Activated CD8-positive, alpha-beta T cell treated with anti-CD3 and anti-CD28 coated beads, Interleukin-2, amount 10 ng/mL, durations not matched to agents 7 days and 5 days (primary cell): ENCODE measurements at regions not wholly inside any gene's neighbourhood (a gene's known extent, or its start where the extent isn't known, plus 50 kb on each side); places are given as distances from the start of the nearest gene placed in this dataset.
"Not testable (repeated sequence)": the region's sequence is repeated elsewhere in the genome, so short reads cannot be mapped to it uniquely, and the experiment has no call there.

Experiments
- ATAC-seq: fragments of 150-1000 bp; cut with Tn5 transposase; one replicate; pipeline ENCODE4 v1.10.0; 2021; ENCODE audit warnings: moderate library complexity
- CTCF ChIA-PET: fragments of 350-600 bp; sonication (Branson Sonifier 250); formaldehyde crosslinking; loops from one replicate; lab custom pipeline; 2021; ENCODE audit warnings: antibody characterized with exemption; lab: Charles Lee
- POLR2A ChIA-PET: fragments of 350-600 bp; sonication (Branson Sonifier 250); formaldehyde crosslinking; loops from one replicate; lab custom pipeline; 2021; ENCODE audit warnings: antibody characterized with exemption; lab: Charles Lee
- DNase-seq: peaks from one replicate; pipeline ENCODE4 v3.0.0-alpha.2; 2020
- H3K27ac Mint-ChIP-seq: one replicate; pipeline ENCODE4 v1.8.0; 2021; ENCODE audit warnings: mild to moderate bottlenecking, mixed read lengths
- H3K27me3 Mint-ChIP-seq: one replicate; pipeline ENCODE4 v1.8.0; 2021; ENCODE audit warnings: low read depth, mixed read lengths
- H3K36me3 Mint-ChIP-seq: one replicate; pipeline ENCODE4 v1.8.0; 2021; ENCODE audit warnings: low read depth, mixed read lengths
- H3K4me1 Mint-ChIP-seq: one replicate; pipeline ENCODE4 v1.8.0; 2021; ENCODE audit warnings: low read depth, mixed read lengths
- H3K4me3 Mint-ChIP-seq: one replicate; pipeline ENCODE4 v1.8.0; 2021; ENCODE audit warnings: mild to moderate bottlenecking, mixed read lengths
- H3K9me3 Mint-ChIP-seq: one replicate; pipeline ENCODE4 v1.8.0; 2022; ENCODE audit warnings: mixed read lengths; ENCODE audit not compliant: insufficient read depth

DNA sequence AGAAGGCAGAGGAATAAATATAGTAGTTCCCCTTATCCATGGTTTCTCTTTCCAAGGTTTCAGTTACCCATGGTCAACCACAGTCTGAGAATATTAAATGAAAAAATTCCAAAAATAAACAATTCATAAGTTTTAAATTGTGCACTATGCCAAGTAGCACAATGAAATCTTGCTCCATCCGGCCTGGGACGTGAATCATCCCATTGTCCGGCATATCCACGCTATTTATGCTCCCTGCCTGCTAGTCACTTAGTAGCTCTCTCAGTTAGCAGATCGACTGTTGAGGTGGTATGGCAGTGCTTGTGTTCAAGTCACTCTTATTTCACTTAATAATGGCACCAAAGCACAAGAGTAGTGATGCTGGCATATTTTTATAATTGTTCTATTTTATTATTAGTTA is 58.6 kb upstream of the ARHGAP29 start:
- no peak overlapping the region for H3K27ac Mint-ChIP-seq
- H3K9me3 Mint-ChIP-seq, result no peaks in the 10 kb centered on the region
- no peaks in the 10 kb centered on the region for H3K36me3 Mint-ChIP-seq
- no peaks in the 10 kb centered on the region for H3K4me1 Mint-ChIP-seq
- no peak for DNase-seq
- no peak for ATAC-seq
- H3K27me3 Mint-ChIP-seq, result peaks cover 6% of the 10 kb centered on the region
- ChIA-PET POLR2A (no interaction called here), CTCF (no interaction called here)
- H3K4me3 Mint-ChIP-seq, result no peak overlapping the region

DNA sequence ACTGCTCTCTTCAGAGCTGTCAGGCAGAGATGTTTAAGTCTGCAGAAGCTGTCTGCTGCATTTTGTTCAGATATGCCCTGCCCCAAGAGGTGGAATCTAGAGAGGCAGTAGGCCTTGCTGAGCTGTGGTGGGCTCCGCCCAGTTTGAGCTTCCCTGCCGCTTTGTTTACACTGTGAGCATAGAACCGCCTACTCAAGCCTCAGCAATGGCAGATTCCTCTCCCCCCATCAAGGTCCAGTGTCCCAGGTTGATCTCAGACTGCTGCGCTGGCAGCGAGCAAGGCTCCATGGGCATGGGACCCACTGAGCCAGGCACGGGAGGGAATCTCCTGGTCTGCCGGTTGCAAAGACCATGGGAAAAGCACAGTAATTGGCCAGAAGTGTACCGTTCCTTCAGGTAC is 55.6 kb upstream of the ARHGAP29 start:
- H3K4me1 Mint-ChIP-seq, POLR2A ChIA-PET, CTCF ChIA-PET, H3K36me3 Mint-ChIP-seq, DNase-seq, H3K9me3 Mint-ChIP-seq, ATAC-seq, H3K4me3 Mint-ChIP-seq, H3K27ac Mint-ChIP-seq: not testable (repeated sequence)
- H3K27me3 Mint-ChIP-seq, result peaks cover 24% of the 10 kb centered on the region

DNA sequence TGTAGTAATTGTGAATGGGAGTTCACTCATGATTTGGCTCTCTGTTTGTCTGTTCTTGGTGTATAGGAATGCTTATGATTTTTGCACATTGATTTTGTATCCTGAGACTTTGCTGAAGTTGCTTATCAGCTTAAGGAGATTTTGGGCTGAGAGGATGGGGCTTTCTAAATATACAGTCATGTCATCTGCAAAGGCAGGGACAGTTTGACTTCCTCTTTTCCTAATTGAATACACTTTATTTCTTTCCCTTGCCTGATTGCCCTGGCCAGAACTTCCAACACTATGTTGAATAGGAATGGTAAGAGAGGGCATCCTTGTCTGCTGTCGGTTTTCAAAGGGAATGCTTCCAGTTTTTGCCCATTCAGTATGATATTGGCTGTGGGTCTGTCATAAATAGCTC is 51.9 kb upstream of the ARHGAP29 start:
- H3K36me3 Mint-ChIP-seq, H3K4me1 Mint-ChIP-seq, H3K27ac Mint-ChIP-seq, POLR2A ChIA-PET, ATAC-seq, H3K9me3 Mint-ChIP-seq, CTCF ChIA-PET, H3K4me3 Mint-ChIP-seq, DNase-seq: not testable (repeated sequence)
- H3K27me3 Mint-ChIP-seq, result peaks cover 37% of the 10 kb centered on the region
